Cardiac muscle cell (in vitro differentiated cells and primary cell): ENCODE measurements at regions not wholly inside any gene's neighbourhood (a gene's known extent, or its start where the extent isn't known, plus 50 kb on each side); places are given as distances from the start of the nearest gene placed in this dataset.
A peak's percentile ranks its signal among the peaks of the same experiment; 100 is the strongest.

Source experiments
- DNase-seq, 2 donors: peaks; one replicate each; pipeline versions ENCODE4 v3.0.0 to v3.0.0-alpha.2; 2010 to 2017; ENCODE audit warnings: low read depth in 1 of 2, low spot score in 1 of 2
- H3K27ac ChIP-seq: fragments of 200-600 bp; sonication (generic); 2 replicates; pipeline ENCODE4 v1.5.1; 2016
- H3K27me3 ChIP-seq: fragments of 200-600 bp; sonication (generic); 2 replicates; pipeline ENCODE4 v1.6.0; 2016; ENCODE audit warnings: control low read depth
- H3K36me3 ChIP-seq: fragments of 200-600 bp; sonication (generic); 2 replicates; pipeline ENCODE4 v1.5.1; 2016; ENCODE audit warnings: control low read depth
- H3K4me1 ChIP-seq: fragments of 200-600 bp; sonication (generic); 2 replicates; pipeline ENCODE4 v1.8.1; 2017; ENCODE audit warnings: low read depth, mild to moderate bottlenecking, mixed run types
- H3K4me3 ChIP-seq: fragments of 200-600 bp; sonication (generic); 2 replicates; pipeline ENCODE4 v1.5.1; 2016; ENCODE audit warnings: mild to moderate bottlenecking
- H3K9me3 ChIP-seq: fragments of 200-600 bp; sonication (generic); 2 replicates; pipeline ENCODE4 v1.5.1; 2017; ENCODE audit warnings: low read depth, mild to moderate bottlenecking, control low read depth
- CTCF ChIP-seq: IDR thresholded peaks from 2 replicates; pipeline ENCODE4 v1.5.1; 2012; ENCODE audit warnings: low read depth, mild to moderate bottlenecking, low read length

- no peaks in the 10 kb centered on the region for H3K27me3 ChIP-seq
- H3K36me3 ChIP-seq = no peaks in the 10 kb centered on the region
- H3K4me3 ChIP-seq = no peak overlapping the region
- H3K9me3 ChIP-seq = no peaks in the 10 kb centered on the region
- no peak overlapping the region for H3K27ac ChIP-seq
- DNase-seq = no peak
- H3K4me1 ChIP-seq = peaks cover 7% of the 10 kb centered on the region
- TF ChIP-seq CTCF = no peak
These were observed 62.5 kb upstream of the PHACTR1 start for GRCh38 chr6:12654107-12654506.

GRCh38 chr6:12654514-12654913, 62.1 kb upstream of the PHACTR1 start:
- Histone ChIP-seq H3K4me1 (peaks cover 7% of the 10 kb centered on the region), H3K27me3 (no peaks in the 10 kb centered on the region), H3K4me3 (no peak overlapping the region), H3K9me3 (no peaks in the 10 kb centered on the region), H3K36me3 (no peaks in the 10 kb centered on the region), H3K27ac (no peak overlapping the region)
- TF ChIP-seq CTCF = no peak
- DNase-seq = peak in 1 of 2 donors; percentile 37

- Histone ChIP-seq H3K27me3 (peaks cover 6% of the 10 kb centered on the region), H3K36me3 (no peaks in the 10 kb centered on the region), H3K4me1 (peaks cover 7% of the 10 kb centered on the region), H3K27ac (no peak overlapping the region), H3K4me3 (no peak overlapping the region), H3K9me3 (no peaks in the 10 kb centered on the region)
- DNase-seq = no peak
- no peak for TF ChIP-seq CTCF
These were observed 59.7 kb upstream of the PHACTR1 start for GRCh38 chr6:12656906-12657305.

- Histone ChIP-seq H3K27me3 (peaks cover 6% of the 10 kb centered on the region), H3K9me3 (no peaks in the 10 kb centered on the region), H3K27ac (no peak overlapping the region), H3K4me1 (peaks cover 7% of the 10 kb centered on the region), H3K36me3 (no peaks in the 10 kb centered on the region), H3K4me3 (no peak overlapping the region)
- no peak for DNase-seq
- TF ChIP-seq CTCF = no peak
These were observed 58.7 kb upstream of the PHACTR1 start for GRCh38 chr6:12657884-12658283.

- Histone ChIP-seq H3K27me3 (peaks cover 6% of the 10 kb centered on the region), H3K4me3 (no peak overlapping the region), H3K9me3 (no peaks in the 10 kb centered on the region), H3K36me3 (no peaks in the 10 kb centered on the region), H3K4me1 (no peaks in the 10 kb centered on the region), H3K27ac (no peak overlapping the region)
- DNase-seq = no peak
- no peak for TF ChIP-seq CTCF
These were observed 55.0 kb upstream of the PHACTR1 start for GRCh38 chr6:12661432-12662089.
